ENCODE measurements at regions not wholly inside any gene's neighbourhood (a gene's known extent, or its start where the extent isn't known, plus 50 kb on each side); places are given as distances from the start of the nearest gene placed in this dataset.

GRCh38 chr3:165336786-165337185 lies 140.6 kb upstream of the SLITRK3 start:
- Mint-ChIP-seq H3K9me3 (peaks cover 2% of the 10 kb centered on the region), H3K27me3 (no peaks in the 10 kb centered on the region), H3K27ac (no peak overlapping the region), H3K4me1 (ENCODE audit: low read depth) (no peaks in the 10 kb centered on the region), H3K4me3 (no peak overlapping the region), H3K36me3 (ENCODE audit: low read depth) (no peaks in the 10 kb centered on the region)
- CTCF ChIA-PET = no interaction called here
- no peak for ATAC-seq
- intact Hi-C loops (cut with micrococcal nuclease) = no loop called here
- DNase-seq = no peak
- POLR2A ChIA-PET = no interaction called here
- TF ChIP-seq, protein P1, sequence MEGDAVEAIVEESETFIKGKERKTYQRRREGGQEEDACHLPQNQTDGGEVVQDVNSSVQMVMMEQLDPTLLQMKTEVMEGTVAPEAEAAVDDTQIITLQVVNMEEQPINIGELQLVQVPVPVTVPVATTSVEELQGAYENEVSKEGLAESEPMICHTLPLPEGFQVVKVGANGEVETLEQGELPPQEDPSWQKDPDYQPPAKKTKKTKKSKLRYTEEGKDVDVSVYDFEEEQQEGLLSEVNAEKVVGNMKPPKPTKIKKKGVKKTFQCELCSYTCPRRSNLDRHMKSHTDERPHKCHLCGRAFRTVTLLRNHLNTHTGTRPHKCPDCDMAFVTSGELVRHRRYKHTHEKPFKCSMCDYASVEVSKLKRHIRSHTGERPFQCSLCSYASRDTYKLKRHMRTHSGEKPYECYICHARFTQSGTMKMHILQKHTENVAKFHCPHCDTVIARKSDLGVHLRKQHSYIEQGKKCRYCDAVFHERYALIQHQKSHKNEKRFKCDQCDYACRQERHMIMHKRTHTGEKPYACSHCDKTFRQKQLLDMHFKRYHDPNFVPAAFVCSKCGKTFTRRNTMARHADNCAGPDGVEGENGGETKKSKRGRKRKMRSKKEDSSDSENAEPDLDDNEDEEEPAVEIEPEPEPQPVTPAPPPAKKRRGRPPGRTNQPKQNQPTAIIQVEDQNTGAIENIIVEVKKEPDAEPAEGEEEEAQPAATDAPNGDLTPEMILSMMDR (IDR thresholded peaks at IDR 0.05) = no peak
